ENCODE measurements at regions not wholly inside any gene's neighbourhood (a gene's known extent, or its start where the extent isn't known, plus 50 kb on each side); places are given as distances from the start of the nearest gene placed in this dataset.

DNA sequence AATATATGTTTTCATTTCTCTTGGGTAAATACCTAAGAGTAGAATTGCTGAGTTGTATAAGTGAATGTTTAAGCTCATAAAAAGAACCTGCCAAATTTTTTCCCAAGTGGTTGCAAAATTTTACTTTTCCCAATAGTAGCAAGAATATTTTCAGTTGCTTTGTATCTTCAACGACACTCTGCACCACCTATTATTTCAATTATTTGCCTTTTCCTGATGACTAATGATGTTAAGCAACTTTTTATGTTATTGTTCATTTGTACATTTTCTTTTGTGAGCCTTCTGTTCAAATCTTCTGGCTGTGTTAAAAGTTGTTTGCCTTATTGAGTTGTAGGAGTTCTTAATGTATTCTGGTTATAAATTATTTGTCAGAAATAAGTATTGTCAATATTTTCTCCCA lies 299.1 kb upstream of the NRIP1 start:
- WGBS: 67% methylated on average over 1 of the region's 1 CpG
- no peak overlapping the region for H3K4me3 ChIP-seq
- TF ChIP-seq POLR2A (IDR thresholded peaks at IDR 0.05; ENCODE audit: low read depth) (no peak), POLR2AphosphoS5 (IDR thresholded peaks at IDR 0.05) (no peak), CTCF (IDR thresholded peaks at IDR 0.05) (no peak), EP300 (IDR thresholded peaks at IDR 0.05) (no peak)
- DNase-seq (ENCODE audit: extremely low spot score): no peak
- H3K27ac ChIP-seq (replicated peaks in 1 of 4): no peak overlapping the region
- H3K36me3 ChIP-seq: no peaks in the 10 kb centered on the region
- intact Hi-C loops (cut with DNase I): no loop called here
- H3K9me3 ChIP-seq: peaks cover 0 to 8% (median 0%) of the 10 kb centered on the region in 4 donors
- H3K4me1 ChIP-seq: no peaks in the 10 kb centered on the region
- H3K27me3 ChIP-seq: no peaks in the 10 kb centered on the region

GRCh38 chr21:15365751-15366392 lies 301.1 kb upstream of the NRIP1 start:
- intact Hi-C loops (cut with DNase I): no loop called here
- peaks cover 0 to 8% (median 0%) of the 10 kb centered on the region in 4 donors for H3K9me3 ChIP-seq
- H3K27ac ChIP-seq (replicated peaks in 1 of 4): no peak overlapping the region
- DNase-seq (ENCODE audit: extremely low spot score): no peak
- no peaks in the 10 kb centered on the region for H3K36me3 ChIP-seq
- H3K27me3 ChIP-seq: no peaks in the 10 kb centered on the region
- 82% methylated on average over 5 of the region's 5 CpGs for WGBS
- no peak for TF ChIP-seq POLR2AphosphoS5 (IDR thresholded peaks at IDR 0.05)
- no peak for TF ChIP-seq CTCF (IDR thresholded peaks at IDR 0.05)
- TF ChIP-seq EP300 (IDR thresholded peaks at IDR 0.05): no peak
- no peak for TF ChIP-seq POLR2A (IDR thresholded peaks at IDR 0.05; ENCODE audit: low read depth)
- H3K4me3 ChIP-seq: no peak overlapping the region
- H3K4me1 ChIP-seq: no peaks in the 10 kb centered on the region

GRCh38 chr21:15366555-15366954 lies 301.8 kb upstream of the NRIP1 start:
- Histone ChIP-seq H3K27ac (replicated peaks in 1 of 4) (no peak overlapping the region), H3K27me3 (no peaks in the 10 kb centered on the region), H3K9me3 (peaks cover 0 to 8% (median 0%) of the 10 kb centered on the region in 4 donors), H3K4me3 (no peak overlapping the region), H3K4me1 (no peaks in the 10 kb centered on the region), H3K36me3 (no peaks in the 10 kb centered on the region)
- WGBS: 71% methylated on average over 1 of the region's 1 CpG
- intact Hi-C loops (cut with DNase I): no loop called here
- TF ChIP-seq EP300 (IDR thresholded peaks at IDR 0.05): no peak
- TF ChIP-seq CTCF (IDR thresholded peaks at IDR 0.05): no peak
- no peak for TF ChIP-seq POLR2AphosphoS5 (IDR thresholded peaks at IDR 0.05)
- TF ChIP-seq POLR2A (IDR thresholded peaks at IDR 0.05; ENCODE audit: low read depth): no peak
- DNase-seq (ENCODE audit: extremely low spot score): no peak

DNA sequence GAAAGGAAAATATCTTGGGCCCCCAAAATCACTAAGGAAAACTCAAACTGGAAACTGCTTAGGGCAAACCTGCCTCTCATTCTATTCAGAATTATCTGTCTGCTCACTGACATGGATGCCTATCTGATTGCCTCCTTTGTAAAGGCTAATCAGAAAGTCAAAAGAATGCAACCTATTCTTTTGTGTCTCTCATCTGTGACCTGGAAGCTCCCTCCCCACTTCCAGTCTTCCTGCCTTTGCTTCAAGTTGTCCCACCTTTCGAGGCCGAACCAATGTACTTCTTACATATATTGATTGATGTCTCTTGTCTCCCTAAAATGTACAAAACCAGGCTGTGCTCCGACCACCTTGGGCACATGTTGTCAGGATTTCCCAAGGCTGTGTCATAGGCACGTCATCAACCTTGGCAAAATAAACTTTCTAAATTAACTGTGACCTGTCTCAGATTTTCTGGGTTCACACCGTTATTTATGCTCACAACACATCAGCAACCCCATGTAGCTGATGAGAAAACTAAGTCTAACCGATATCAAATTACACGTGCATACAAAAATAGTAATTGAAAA lies 302.3 kb upstream of the NRIP1 start:
- Histone ChIP-seq H3K9me3 (peaks cover 0 to 8% (median 0%) of the 10 kb centered on the region in 4 donors), H3K4me1 (no peaks in the 10 kb centered on the region), H3K27ac (replicated peaks in 1 of 4) (no peak overlapping the region), H3K27me3 (no peaks in the 10 kb centered on the region), H3K36me3 (no peaks in the 10 kb centered on the region), H3K4me3 (no peak overlapping the region)
- intact Hi-C loops (cut with DNase I): no loop called here
- DNase-seq (ENCODE audit: extremely low spot score): no peak
- 72% methylated on average over 7 of the region's 7 CpGs for WGBS
- TF ChIP-seq CTCF (IDR thresholded peaks at IDR 0.05): no peak

Data from esophagus muscularis mucosa (tissue), 4 donors.